ENCODE measurements at regions not wholly inside any gene's neighbourhood (a gene's known extent, or its start where the extent isn't known, plus 50 kb on each side); places are given as distances from the start of the nearest gene placed in this dataset.

- no peak for DNase-seq (ENCODE audit: low spot score)
- no peaks in the 10 kb centered on the region for H3K27me3 ChIP-seq (replicated peaks; ENCODE audit: insufficient read depth)
- no peaks in the 10 kb centered on the region for H3K36me3 ChIP-seq
- no peak for ATAC-seq (ENCODE audit: insufficient number of reproducible peaks, low FRiP score, low read depth)
- H3K27ac ChIP-seq = no peak overlapping the region
- no peaks in the 10 kb centered on the region for H3K4me1 ChIP-seq (ENCODE audit: control insufficient read depth in 1 of 2, low read depth in 2 of 2)
- no peaks in the 10 kb centered on the region for H3K9me3 ChIP-seq
- no peak overlapping the region for H3K4me3 ChIP-seq
- no peak for TF ChIP-seq CTCF (IDR thresholded peaks at IDR 0.05)
Observed at GRCh38 chr6:91683240-91683639, 1096.4 kb upstream of the MAP3K7 start.

DNA sequence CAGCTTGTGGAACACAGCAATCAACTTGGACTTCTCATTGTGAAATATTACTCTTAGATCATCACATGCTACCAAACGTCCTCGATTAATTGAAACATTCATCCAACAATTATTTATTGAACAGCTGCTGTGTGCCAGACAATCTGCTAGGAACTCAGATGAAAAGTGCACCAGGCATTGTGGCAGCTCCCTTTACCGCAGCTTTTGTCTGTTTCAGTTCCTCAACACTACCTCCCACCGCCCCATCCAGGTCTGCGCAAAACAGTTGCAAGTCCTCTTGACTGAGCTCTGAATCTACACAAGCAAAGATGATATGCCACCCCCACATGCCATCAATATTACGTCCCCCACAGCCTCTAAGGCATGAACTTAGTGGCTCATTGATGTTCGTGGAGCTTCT, 1094.4 kb upstream of the MAP3K7 start:
- Histone ChIP-seq H3K27me3 (replicated peaks; ENCODE audit: insufficient read depth) (no peaks in the 10 kb centered on the region), H3K36me3 (no peaks in the 10 kb centered on the region), H3K9me3 (no peaks in the 10 kb centered on the region), H3K27ac (no peak overlapping the region), H3K4me3 (no peak overlapping the region), H3K4me1 (ENCODE audit: control insufficient read depth in 1 of 2, low read depth in 2 of 2) (no peaks in the 10 kb centered on the region)
- no peak for ATAC-seq (ENCODE audit: insufficient number of reproducible peaks, low FRiP score, low read depth)
- DNase-seq (ENCODE audit: low spot score) = no peak
- no peak for TF ChIP-seq CTCF (IDR thresholded peaks at IDR 0.05)

DNA sequence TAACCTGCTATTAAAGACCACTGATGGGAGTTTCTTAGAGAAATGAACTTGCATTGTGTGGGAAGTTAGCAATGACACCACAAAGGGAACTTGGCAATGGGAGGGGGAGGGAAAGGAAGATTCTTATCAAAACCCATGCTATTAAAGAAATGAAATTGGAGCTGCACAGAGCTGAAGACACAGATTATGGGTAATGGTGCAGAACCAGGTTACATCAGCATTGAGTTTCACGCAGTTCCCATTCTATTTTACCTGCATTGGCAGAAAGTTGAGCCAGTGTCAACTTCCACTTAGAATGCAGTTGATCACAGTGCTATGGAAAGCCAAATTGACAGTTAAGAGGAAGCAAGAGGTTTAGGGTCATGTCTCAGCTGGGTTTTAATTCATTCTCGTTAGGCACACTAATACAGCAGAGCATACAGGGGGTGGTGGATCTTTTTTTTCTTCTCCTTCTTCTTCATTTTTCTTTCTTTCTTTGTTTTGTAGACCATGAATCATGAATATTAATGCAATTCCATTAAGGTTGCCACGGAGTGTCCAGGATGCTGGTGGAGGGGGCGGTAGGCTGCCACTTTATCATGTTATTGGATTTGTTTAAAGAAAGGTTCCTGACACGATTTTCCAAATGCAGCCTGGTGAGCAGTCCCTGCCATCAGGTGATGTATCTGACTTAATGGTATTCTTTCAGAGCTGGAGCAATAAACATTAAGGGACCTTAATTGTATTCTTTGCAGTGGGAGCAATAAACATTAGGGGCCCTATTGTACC, 1092.0 kb upstream of the MAP3K7 start:
- no peak for TF ChIP-seq CTCF (IDR thresholded peaks at IDR 0.05)
- Histone ChIP-seq H3K36me3 (no peaks in the 10 kb centered on the region), H3K4me1 (ENCODE audit: control insufficient read depth in 1 of 2, low read depth in 2 of 2) (no peaks in the 10 kb centered on the region), H3K27me3 (replicated peaks; ENCODE audit: insufficient read depth) (no peaks in the 10 kb centered on the region), H3K27ac (no peak overlapping the region), H3K4me3 (no peak overlapping the region), H3K9me3 (no peaks in the 10 kb centered on the region)
- no peak for DNase-seq (ENCODE audit: low spot score)
- no peak for ATAC-seq (ENCODE audit: insufficient number of reproducible peaks, low FRiP score, low read depth)

GRCh38 chr6:91672201-91672600, 1085.3 kb upstream of the MAP3K7 start:
- TF ChIP-seq CTCF (IDR thresholded peaks at IDR 0.05) = no peak

GRCh38 chr6:91669871-91670268, 1083.0 kb upstream of the MAP3K7 start:
- no peak for TF ChIP-seq CTCF (IDR thresholded peaks at IDR 0.05)
- H3K9me3 ChIP-seq = no peaks in the 10 kb centered on the region
- DNase-seq (ENCODE audit: low spot score) (no peak), ATAC-seq (ENCODE audit: insufficient number of reproducible peaks, low FRiP score, low read depth) (no peak)
- no peak overlapping the region for H3K4me3 ChIP-seq
- no peaks in the 10 kb centered on the region for H3K4me1 ChIP-seq (ENCODE audit: control insufficient read depth in 1 of 2, low read depth in 2 of 2)
- no peaks in the 10 kb centered on the region for H3K27me3 ChIP-seq (replicated peaks; ENCODE audit: insufficient read depth)
- H3K27ac ChIP-seq = no peak overlapping the region
- no peaks in the 10 kb centered on the region for H3K36me3 ChIP-seq

More at GRCh38 chr6:91672201-91672600, 1085.3 kb upstream of the MAP3K7 start:
- H3K36me3 ChIP-seq = no peaks in the 10 kb centered on the region
- H3K9me3 ChIP-seq = no peaks in the 10 kb centered on the region
- DNase-seq (ENCODE audit: low spot score) (no peak), ATAC-seq (ENCODE audit: insufficient number of reproducible peaks, low FRiP score, low read depth) (no peak)
- H3K27ac ChIP-seq = no peak overlapping the region
- no peaks in the 10 kb centered on the region for H3K4me1 ChIP-seq (ENCODE audit: control insufficient read depth in 1 of 2, low read depth in 2 of 2)
- H3K4me3 ChIP-seq = no peak overlapping the region
- H3K27me3 ChIP-seq (replicated peaks; ENCODE audit: insufficient read depth) = no peaks in the 10 kb centered on the region

All from thoracic aorta (tissue), 2 donors.